GM12878 (cell line): ENCODE measurements at regions not wholly inside any gene's neighbourhood (a gene's known extent, or its start where the extent isn't known, plus 50 kb on each side); places are given as distances from the start of the nearest gene placed in this dataset.

Experiments
- BHLHE40 ChIP-seq, 2 experiments: fragments of 450-650 bp in 1 of 2; IDR thresholded peaks; 2 replicates each; pipeline ENCODE4 v1.6.1; 2011 to 2017; ENCODE audit warnings: low read depth in 2 of 2, borderline replicate concordance in 1 of 2, improper control_type of control experiment in 1 of 2, low read length in 1 of 2, mild to moderate bottlenecking in 1 of 2
- CEBPB ChIP-seq, 2 experiments: fragments of 150-350 bp in 1 of 2; IDR thresholded peaks; 2 replicates each; pipeline ENCODE4 v1.6.1; 2012 to 2014; ENCODE audit warnings: low read depth in 2 of 2, low read length in 2 of 2, borderline replicate concordance in 1 of 2, inconsistent platforms in 1 of 2
- JUND ChIP-seq: IDR thresholded peaks from 2 replicates; pipeline ENCODE4 v1.6.1; 2012; ENCODE audit warnings: low read depth, mild to moderate bottlenecking, low read length, improper control_type of control experiment, moderate library complexity
- RAD21 ChIP-seq: IDR thresholded peaks from 2 replicates; pipeline ENCODE4 v1.6.1; 2011; ENCODE audit warnings: mild to moderate bottlenecking, low read depth, low read length, moderate library complexity; ENCODE audit not compliant: insufficient read depth
- SMAD5 ChIP-seq: IDR thresholded peaks from 2 replicates; pipeline ENCODE4 v1.6.1; 2016; ENCODE audit warnings: antibody characterized with exemption, low read depth
- TF ChIP-seq, protein P1 (sequence below): IDR thresholded peaks from 2 replicates; pipeline ENCODE4 v1.6.1; 2012; ENCODE audit warnings: low read length, inconsistent platforms

DNA sequence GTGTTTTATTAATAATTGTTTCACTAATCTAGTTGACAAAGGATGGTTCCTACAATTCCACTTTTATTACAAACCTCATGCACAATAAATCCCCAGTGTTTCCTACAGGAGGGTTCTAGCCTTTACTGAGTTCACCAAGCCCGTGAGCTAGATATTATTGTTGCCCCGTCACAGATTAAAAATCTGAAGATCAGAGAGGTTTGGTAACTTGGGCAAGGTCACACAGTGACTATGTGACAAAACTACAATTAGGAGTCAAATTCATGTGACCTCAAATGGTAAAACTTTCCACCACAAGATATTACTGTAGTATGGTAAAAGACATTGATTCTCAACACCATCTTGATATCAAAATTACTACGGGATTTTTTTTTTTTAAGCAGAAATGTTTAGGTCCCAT, 124.6 kb downstream of the BTC start:
- TF ChIP-seq SMAD5, result no peak
- TF ChIP-seq, protein P1, sequence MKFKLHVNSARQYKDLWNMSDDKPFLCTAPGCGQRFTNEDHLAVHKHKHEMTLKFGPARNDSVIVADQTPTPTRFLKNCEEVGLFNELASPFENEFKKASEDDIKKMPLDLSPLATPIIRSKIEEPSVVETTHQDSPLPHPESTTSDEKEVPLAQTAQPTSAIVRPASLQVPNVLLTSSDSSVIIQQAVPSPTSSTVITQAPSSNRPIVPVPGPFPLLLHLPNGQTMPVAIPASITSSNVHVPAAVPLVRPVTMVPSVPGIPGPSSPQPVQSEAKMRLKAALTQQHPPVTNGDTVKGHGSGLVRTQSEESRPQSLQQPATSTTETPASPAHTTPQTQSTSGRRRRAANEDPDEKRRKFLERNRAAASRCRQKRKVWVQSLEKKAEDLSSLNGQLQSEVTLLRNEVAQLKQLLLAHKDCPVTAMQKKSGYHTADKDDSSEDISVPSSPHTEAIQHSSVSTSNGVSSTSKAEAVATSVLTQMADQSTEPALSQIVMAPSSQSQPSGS, result no peak
- no peak for TF ChIP-seq BHLHE40 (IDR thresholded peaks at IDR 0.05; ENCODE audit: borderline replicate concordance in 1 of 2, low read depth in 2 of 2, low read length in 1 of 2)
- TF ChIP-seq CEBPB (IDR thresholded peaks at IDR 0.05; ENCODE audit: borderline replicate concordance in 1 of 2, low read depth in 2 of 2, low read length in 2 of 2), result no peak
- TF ChIP-seq JUND, result no peak
- no peak for TF ChIP-seq RAD21
